GM21576 (cell line): ENCODE measurements at regions not wholly inside any gene's neighbourhood (a gene's known extent, or its start where the extent isn't known, plus 50 kb on each side); places are given as distances from the start of the nearest gene placed in this dataset.
A peak's percentile ranks its signal among the peaks of the same experiment; 100 is the strongest.
"Not testable (repeated sequence)": the region's sequence is repeated elsewhere in the genome, so short reads cannot be mapped to it uniquely, and the experiment has no call there.

ENCODE experiments used
- ATAC-seq: cut with Tn5 transposase; IDR thresholded peaks from one replicate; pipeline ENCODE4 v1.9.1; 2021; ENCODE audit warnings: mild to moderate bottlenecking, moderate library complexity; ENCODE audit not compliant: unreplicated experiment

DNA sequence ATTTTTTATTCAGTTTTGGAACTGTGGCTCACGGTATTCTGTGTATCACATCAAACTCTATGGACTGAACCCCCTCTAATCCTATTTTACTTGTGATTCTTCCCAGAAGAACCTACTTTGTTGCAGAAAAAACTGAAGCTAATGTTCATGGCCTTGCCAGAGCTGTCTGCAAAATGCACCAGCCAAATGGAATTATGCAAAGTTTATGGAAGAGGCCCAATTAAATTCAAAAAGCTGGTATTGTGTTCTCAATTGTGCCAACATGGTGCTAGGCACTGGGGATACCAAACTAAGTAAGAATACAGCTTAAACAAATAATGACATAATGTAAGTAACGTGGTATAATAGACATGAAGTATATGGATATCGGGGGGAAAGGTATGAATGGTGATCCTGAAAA is 273.8 kb upstream of the DUSP10 start:
- no peak for ATAC-seq

DNA sequence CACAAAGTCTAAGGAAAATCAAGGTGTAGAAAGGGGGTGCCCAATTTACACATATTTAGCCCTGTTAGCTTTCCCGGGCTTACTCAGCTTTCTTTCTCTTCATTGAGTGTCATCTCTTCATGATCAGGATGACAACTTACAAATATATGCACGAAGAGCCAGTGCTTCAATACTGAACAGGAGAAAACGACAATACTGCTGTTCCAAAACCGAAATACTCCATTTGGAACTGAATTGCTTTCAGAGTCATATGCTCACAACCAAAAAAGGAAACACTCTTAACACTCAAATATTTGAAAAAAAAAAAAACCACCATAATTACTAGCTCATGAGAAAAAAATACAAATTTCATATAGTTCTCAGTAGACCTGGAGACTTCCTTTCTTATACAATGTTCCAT is 272.1 kb upstream of the DUSP10 start:
- ATAC-seq = no peak

DNA sequence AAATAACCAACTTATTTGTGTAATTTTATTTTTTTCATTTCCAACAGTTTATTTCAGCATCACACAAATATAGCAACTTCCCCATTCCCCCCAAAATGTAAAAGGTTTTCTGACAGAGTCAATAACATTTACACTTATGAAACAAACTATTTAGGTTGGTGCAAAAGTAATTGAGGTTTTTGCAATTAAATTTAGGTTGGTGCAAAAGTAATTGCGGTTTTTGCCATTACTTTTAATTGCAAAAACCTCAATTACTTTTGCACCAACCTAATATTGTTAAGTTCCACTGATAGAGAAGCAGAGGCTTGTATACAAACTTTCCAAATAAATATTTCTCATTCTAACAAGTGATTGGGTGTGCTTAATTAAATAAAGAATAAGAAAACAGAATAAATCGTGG is 270.9 kb upstream of the DUSP10 start:
- ATAC-seq = no peak

DNA sequence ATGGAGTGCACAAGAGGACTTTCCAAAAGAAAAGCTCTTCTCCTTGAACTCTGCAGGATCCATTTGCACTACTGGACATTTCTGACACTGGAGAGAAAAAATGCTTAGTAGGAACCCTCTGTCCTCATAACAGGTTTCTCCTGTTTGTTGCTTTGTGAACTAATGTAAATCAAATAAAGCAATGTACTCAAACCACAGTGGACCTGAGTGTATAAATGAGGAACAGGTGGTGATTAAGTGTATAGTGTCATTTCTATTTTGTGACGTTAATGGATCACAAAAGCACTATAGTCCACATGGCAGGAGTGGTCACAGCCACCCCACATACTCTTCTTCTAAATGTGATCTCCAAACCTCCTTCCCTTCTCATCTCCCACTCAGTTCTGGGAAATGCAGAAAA is 268.4 kb upstream of the DUSP10 start:
- no peak for ATAC-seq

DNA sequence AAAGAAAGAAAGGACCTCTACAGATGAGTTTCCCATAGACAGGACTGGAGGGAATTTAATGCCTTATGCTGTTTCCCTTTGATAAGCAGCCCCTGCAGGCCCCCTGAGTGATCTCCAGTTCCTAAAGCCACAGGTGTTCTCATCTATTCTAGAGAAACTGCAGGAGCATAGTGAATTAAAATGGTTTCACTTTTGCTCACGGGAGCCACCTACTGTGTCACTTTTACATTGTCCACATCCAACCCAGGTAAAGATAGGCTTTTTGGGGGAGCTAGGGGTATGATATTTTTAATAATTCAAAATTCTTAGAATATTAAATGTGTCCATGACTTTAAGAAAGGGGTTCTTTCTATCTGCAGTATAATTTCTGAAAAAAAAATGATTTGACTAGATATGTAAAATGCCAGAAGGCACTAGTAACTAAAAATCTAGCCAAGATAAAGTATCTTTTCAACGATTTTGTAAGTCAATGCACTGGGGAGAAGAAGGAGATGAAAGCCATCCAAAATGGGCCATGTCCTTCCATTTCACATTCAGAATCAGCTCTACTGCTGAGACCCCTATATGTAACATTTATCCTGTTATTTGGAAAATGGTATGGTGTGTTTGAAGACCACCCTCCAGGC is 267.3 kb upstream of the DUSP10 start:
- ATAC-seq = peak; percentile 88

DNA sequence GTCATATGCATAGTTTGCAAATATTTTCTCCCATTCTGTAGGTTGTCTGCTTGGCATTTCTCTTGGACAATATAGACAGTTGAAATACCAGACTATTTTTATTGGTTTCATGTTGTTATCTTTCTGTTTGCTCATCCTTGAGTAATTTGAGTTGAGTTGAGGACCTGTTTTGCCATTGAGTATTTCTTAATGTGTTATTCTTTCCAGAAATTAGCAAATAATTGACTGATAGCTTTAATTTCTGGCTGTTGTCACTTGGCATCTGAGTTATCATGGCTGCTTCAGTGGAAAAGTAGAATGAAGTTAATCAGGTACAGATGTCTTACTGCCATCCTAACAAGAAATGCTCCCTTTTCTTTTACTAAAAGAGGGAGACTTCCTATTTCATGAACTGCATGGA is 264.8 kb upstream of the DUSP10 start:
- no peak for ATAC-seq

DNA sequence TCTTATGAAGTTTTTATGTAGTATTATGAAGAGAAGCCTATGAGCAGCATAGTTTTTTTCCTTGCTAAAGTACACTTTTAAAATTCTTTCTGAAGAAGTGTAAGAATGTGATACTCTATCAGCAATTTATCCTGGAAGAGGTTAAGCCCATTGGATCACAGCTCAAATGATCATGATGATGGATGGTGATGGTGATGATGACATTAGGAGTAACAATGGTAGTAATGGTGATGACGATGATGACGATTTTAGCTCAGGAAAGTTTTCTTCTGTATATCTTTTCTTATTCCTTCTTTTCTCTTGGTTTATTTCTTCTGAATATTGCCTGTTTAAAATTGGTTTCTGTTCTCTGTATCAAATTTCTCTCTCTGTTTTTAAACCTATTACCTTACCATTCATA is 262.9 kb upstream of the DUSP10 start:
- no peak for ATAC-seq

DNA sequence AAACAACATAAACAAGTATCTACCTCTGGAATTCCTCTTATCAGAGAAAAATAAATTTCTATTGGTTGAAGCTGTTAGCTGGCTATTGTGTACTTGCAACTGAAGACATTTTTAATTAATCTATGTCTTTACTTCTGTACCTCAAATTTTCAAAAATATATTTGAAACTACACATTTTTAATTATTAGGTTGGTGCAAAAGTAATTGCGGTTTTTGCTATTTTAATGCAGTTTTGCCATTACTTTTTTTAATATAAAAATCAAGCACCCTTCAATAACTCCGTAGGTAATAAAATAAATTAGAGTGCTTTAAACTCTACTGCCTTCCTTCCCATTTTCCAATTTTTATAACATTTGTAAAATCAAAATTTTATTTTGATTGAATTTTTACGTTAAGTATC is 262.1 kb upstream of the DUSP10 start:
- no peak for ATAC-seq

DNA sequence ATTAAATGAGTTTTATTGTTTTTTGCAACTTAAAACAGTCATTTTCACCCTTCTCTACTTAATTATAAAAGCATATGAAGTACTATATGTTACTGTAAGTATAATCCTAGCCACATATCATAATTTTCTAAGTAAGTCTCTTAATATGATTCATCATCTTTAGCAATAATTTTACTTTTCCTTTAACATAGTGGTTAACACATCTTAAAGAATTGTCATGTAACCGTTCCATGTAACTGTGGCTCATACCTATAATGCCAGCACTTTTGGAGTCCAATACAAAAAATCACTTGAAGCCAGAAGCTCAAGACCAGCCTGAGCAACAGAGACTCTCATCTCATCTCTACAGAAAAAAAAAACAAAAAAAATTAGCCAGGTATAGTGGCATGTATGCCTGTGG is 260.6 kb upstream of the DUSP10 start:
- no peak for ATAC-seq

DNA sequence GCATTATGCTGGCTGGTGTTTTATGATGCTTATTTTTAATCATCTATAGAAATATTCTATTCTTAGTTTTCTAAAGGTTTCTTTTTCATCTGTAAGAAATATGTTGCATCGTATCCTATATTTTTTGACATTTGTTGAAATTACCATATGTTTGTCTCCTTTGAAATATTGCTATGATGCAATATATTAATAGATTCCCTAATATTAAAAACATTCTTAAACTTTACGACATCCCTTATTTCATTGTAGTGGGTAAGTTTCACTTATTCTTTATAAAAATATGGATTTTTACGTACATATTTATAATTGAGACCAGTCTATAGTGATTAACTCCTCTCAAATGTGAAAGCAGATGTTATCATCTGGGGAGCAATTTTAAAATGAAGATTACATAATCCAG is 258.2 kb upstream of the DUSP10 start:
- ATAC-seq = no peak

DNA sequence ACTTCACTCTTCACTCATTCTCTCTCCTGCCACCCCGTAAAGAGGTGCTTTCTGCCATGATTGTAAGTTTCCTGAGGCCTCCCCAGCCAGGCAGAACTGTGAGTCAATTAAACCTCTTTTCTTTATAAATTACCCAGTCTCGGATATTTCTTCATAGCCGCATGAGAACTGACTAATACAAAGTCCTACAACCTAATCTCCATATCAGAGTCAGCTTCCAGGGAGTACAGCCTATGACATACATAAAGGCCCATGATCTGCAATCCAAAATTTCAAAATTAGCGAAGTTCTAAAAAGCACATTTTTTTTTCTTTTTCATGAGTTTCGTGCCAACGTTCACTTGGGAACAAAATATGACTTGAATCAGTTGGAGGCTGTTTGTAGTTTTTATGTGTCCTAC is 256.9 kb upstream of the DUSP10 start:
- ATAC-seq = no peak

DNA sequence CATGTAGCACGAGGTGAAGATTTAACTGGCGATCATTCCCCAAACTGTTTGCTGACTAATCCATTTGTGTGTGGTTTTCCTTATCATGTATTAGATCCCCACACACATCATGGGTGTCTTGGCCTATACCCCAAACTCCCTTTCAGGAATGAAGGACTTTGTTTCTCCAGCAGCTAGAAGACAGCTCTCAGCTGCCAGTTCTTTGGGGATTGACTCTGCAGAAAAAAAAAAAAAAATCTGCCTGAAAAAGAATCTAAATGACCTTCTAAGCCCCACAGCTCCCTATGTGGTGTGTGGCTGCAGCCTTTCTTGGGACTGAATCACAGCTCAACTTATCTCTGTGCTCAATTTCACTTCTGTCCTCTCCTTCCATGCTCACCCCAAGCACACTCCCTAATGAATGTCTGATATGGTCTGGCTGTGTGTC is 256.3 kb upstream of the DUSP10 start:
- ATAC-seq = no peak

DNA sequence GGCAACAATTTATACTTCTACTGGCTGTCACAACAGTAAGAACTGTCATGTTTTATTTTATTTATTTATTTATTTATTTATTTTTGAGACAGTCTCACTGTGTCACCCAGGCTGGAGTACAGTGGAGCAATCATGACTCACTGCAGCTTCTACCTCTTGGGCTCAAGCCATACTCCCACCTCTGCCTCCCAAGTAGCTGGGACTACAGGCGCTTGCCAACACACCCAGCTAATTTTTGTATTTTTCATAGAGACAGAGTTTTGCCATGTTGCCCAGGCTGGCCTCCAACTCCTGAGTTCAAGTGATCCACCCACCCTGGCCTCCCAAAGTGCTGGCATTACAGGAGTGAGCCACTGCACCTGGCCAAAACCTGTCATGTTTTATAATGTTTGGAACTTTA is 255.1 kb upstream of the DUSP10 start:
- not testable (repeated sequence) for ATAC-seq

DNA sequence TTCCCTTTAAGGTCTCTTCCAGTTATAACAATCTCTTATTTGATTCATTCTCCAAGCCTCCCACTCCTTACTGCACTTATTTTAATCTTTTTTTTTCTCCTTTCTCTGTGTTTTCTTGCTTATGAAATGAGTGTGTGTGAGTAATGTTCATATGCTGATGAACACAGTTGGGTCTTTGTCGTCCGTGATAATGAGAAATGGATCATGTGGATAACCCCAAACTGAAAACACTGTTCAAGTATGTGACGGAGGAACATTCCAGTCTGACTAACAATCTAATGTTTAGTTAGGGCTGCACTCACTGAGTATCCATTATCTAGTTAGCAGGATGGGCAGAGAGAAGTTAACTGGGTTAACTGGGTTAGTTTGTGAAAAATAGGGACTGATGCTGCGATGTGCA is 253.1 kb upstream of the DUSP10 start:
- ATAC-seq = no peak

DNA sequence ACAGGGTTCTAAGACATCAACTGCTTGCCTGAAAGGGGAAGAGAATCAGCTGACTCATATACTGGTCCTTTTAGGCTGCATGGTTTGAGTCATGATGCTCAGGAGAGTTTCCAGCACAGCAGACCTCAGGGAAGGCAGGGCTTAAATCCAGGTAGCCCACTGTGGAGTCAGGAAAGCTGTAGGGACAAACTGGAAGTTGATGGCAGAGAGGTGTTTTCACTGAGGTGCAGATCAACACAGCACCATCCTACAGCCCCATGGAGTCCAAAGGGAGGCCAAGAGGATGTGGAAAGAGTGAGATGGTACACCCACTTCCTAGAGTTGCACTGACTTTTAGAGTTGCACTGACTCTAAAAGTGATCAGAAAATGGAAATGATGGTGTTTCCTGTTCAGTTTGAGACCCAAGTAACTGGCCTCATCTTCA is 252.4 kb upstream of the DUSP10 start:
- ATAC-seq = peak; percentile 75

DNA sequence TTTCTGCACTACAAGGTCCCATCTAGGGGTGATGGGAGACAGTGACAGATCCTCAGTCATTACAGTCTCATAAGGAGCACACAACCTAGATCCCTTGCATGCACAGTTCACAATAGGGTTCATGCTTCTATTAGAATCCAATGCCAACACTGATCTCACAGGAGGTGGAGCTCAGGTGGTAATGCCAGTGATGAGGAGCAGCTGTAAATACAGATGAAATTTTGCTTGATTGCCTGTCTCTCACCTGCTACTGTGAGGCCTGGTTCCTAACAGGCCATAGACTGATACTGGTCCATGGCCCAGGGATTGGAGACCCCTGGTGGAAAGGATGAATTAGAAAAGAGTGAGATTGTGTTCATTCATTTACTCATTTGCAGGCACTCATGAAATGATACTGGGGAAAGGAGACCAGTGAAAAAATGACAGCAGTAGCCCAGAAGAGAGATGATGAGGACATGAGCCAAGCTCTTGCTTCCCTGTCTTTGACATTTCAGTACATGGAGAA is 251.6 kb upstream of the DUSP10 start:
- no peak for ATAC-seq

DNA sequence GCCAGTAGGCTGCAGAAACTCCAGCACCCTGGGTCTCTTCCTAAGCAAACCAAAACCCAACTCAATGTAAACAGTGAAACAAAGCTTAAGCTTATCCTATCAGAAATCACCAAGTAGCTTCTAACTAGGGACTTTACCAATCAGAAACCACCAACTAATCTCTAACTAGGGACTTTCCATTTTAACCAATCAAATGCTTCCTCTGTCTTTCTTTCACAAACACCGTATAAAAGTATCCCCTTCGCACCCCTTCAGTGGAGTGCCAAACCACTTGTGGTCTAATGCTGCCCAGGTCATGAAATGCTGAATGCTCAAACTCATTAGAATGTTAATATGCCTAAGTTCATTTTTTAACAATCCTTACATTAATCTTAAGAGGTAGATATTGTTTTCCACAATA is 250.5 kb upstream of the DUSP10 start:
- ATAC-seq = no peak

DNA sequence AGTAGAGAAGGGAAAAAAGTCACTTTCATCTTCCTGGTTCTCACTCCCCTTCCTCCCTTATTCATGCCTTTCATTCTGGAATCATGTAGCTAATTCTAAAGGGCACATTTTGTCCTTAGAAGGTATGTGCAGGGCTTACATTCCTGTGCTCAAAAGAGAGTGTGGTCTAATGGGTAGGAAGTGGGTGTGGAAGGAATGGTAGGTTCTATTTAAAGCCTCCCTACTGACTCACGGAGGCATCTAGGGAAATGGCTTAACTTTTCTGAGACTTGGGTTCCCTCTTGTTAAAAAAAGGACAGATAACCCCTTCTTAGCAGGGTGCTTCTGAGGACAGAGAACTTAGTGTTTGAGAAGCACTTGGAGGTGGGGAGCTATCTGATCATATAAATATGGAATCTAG is 249.3 kb upstream of the DUSP10 start:
- no peak for ATAC-seq

DNA sequence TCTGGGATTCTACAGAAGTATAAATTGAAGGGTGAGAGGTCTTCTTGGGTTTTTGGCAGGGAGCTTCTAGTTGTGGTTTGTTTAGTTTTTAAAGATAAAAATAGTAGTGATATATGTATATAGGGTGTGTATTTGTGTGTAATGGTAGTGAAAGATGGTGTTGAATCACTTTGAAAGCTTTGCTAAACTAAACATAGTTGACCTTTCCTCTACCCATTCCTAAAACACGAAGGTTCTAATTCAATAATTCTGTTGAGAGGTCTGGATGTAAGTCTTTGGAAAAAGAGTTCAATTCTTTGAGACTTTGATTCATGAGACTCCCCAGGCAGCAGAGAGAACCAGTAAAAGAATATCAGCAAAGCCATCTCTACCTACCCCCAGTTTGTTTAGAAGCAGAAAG is 247.9 kb upstream of the DUSP10 start:
- no peak for ATAC-seq

DNA sequence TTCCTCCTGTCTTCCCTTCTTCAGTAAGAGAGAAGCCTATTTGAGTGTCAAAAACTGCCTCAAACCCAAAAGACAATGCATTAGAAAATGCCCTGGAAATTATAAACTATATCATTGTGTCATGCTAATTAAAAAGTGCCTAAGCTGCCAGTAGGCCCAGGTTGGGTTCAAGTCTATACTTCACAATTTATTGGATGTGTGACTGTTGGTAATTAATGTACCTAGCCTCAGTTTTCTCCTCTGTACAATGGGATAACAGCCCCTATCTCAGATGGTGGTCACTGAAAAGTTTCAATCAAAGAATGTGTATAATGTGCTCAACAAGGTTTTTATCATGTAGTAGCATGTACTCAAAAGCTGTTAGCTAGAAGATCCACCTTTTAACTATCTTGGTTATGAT is 246.9 kb upstream of the DUSP10 start:
- no peak for ATAC-seq

DNA sequence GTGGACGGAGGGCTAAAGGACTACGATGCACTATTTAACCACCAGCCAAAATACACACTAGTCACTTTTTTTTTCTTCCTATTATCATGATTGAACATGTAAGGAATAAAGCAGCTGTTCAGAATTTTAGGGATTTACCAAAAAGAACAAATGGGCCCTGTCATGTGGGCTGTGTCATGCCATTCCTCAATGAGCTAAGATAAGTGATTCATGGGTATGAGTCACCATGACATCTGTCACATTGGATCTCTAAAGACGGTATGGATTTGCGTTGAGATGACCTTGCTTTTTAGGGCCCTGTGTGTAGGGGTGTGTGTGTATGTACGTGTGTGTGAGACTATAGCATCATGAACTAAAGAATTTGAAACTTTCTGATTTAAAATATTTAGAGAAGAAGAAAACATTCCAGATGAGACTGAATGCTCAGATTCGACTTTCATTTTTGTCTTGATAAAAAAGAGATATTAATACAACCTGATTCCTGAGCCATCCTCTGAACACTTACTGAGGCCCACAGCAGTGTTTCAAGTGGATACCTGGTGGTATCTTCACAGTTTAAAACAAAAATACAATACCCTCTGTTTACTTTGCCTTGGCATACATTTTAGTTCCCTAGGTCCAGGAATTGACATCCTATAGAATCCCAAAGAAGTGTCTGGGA is 246.1 kb upstream of the DUSP10 start:
- no peak for ATAC-seq

DNA sequence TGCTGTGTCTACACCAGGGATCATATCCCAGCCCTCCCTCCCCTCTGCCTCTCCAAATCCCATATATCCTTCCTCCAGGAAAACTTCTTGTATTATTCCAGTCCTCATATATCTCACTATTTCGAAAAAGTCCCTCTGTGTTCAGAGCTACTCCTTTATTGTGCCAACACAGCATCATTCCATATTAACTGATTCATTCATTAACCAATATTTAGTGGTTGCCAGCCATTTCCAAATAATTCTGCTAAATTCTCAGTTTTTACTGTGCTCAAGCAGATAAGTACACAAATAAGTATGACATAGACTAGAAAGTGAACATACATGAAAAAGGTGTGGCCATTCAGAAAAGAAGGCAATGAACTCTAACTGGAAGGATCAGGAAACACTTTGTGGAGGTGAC is 241.6 kb upstream of the DUSP10 start:
- ATAC-seq = no peak

DNA sequence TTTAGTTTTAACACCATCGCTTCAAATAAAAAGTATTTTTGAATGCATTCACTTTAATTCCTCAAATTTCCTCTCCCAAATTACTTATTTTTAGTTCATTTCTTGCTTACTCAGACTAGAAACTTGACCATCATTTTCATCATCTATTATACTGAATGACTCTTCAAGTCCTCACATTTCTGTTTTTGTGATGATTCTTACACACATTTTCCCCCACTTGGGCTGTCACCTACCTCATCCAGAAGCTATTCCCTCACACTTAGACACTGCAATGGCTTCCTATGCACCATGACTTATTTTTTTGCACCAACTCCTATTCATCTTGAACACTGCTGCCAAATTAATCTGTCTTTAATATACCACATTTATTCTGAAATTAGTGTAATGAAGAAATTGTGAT is 239.6 kb upstream of the DUSP10 start:
- no peak for ATAC-seq
